GM13976 (cell line): ENCODE measurements at regions not wholly inside any gene's neighbourhood (a gene's known extent, or its start where the extent isn't known, plus 50 kb on each side); places are given as distances from the start of the nearest gene placed in this dataset.

Experiments
- DNase-seq: peaks from one replicate; pipeline ENCODE4 v3.0.0; 2012; ENCODE audit warnings: low spot score
- in situ Hi-C: fragments of 300-500 bp; cut with MboI; formaldehyde crosslinking; loops from one replicate; pipeline ENCODE4 v1.12.0; 2022; ENCODE audit warnings: low sequenced_read_pairs, mixed read lengths, inconsistent platforms; ENCODE audit not compliant: unreplicated experiment
- TF ChIP-seq, protein P1 (sequence below): IDR thresholded peaks from 2 replicates; pipeline ENCODE4 v1.5.1; 2012; ENCODE audit warnings: borderline replicate concordance, mild to moderate bottlenecking; ENCODE audit not compliant: insufficient read depth; ENCODE audit errors: extremely low read depth, missing control alignments, control extremely low read depth

DNA sequence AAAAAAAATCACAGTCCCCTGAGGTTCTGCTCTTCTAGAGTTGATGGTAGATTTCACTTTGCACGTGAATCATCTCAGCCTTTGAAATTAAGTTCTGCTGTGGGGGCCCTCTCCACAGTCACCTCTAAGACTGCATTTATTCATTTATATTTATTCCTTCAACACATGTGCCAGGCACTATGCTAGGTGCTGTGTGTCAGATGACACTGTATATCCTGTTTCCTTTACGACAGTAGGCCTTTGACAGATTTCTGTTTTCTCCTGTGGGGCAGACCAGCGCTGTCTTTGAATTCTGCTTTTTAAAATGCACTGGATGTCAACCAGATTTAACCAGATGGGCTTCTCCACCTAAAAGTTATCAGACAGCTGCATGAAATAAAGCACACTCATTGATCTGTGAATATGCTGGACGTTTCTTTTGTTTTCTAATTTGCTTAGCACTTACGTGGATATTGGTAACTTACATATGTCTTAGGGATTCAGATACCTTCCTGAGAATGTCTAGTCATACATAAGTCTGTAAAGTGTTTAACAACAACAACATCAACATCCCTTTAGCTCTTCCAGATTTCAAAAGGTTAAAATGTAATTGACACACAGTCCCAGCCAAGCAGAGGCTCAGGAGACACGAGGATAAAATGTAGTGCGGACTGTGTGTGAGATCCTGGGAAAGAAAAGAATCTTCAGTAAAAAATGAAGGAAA lies 525.5 kb upstream of the MCTP2 start:
- in situ Hi-C loops, result no loop called here
- TF ChIP-seq, protein P1, sequence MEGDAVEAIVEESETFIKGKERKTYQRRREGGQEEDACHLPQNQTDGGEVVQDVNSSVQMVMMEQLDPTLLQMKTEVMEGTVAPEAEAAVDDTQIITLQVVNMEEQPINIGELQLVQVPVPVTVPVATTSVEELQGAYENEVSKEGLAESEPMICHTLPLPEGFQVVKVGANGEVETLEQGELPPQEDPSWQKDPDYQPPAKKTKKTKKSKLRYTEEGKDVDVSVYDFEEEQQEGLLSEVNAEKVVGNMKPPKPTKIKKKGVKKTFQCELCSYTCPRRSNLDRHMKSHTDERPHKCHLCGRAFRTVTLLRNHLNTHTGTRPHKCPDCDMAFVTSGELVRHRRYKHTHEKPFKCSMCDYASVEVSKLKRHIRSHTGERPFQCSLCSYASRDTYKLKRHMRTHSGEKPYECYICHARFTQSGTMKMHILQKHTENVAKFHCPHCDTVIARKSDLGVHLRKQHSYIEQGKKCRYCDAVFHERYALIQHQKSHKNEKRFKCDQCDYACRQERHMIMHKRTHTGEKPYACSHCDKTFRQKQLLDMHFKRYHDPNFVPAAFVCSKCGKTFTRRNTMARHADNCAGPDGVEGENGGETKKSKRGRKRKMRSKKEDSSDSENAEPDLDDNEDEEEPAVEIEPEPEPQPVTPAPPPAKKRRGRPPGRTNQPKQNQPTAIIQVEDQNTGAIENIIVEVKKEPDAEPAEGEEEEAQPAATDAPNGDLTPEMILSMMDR, result no peak
- no peak for DNase-seq

GRCh38 chr15:93703092-93703739 lies 528.1 kb upstream of the MCTP2 start:
- TF ChIP-seq, protein P1, result no peak
- in situ Hi-C loops, result no loop called here
- DNase-seq, result no peak

DNA sequence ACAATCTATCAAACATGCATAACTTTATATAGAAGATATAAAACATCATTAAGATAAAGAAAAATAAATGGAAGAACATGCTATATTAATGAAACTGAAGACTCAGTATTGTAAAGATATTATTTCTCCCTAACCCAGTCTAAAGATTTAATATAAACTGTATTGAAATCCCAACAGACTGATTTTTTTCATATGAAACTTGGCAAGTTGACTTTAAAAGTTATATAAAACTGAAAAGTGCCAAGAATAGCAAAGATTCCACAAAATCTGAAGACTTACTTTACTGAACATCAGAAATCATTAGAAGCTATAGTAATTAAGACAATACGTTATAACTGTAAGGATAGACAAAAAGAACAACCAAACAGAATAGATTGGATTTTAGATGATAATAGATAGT lies 531.3 kb upstream of the MCTP2 start:
- DNase-seq, result no peak
- in situ Hi-C loops, result no loop called here
- TF ChIP-seq, protein P1, result no peak

DNA sequence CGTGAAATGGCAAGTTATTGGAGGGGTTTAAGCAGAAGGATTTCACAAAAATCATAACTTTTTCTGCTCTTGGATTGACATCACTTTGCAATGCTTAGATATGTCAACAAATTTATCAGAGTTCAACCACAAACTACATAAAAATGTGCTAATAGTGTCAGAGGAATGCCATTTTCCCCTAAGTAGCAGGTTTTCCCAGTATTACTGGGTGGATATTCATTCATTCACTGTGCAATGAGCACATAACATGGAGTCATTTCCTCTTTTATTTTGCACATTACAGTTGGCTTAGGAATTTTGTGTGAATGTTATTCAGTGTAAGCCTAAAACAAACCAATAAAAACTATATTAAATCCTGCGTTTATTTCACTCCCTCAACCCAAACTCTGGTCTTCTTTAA lies 537.3 kb upstream of the MCTP2 start:
- in situ Hi-C loops, result no loop called here
- TF ChIP-seq, protein P1, result no peak
- no peak for DNase-seq

- in situ Hi-C loops, result no loop called here
- TF ChIP-seq, protein P1, result no peak
- no peak for DNase-seq
Observed at GRCh38 chr15:93683651-93684050, 547.7 kb upstream of the MCTP2 start.

GRCh38 chr15:93671387-93671943 lies 559.9 kb upstream of the MCTP2 start:
- TF ChIP-seq, protein P1, result no peak
- in situ Hi-C loops, result no loop called here

More at GRCh38 chr15:93671387-93671943, 559.9 kb upstream of the MCTP2 start:
- DNase-seq, result no peak
